Stimulated activated memory B cell treated with anti-CD40 and anti-IgM and Interleukin-4, amounts not matched to agents 10 μg/mL and 1 μg/mL and 100 μg/mL, for 72 hours (primary cell): ENCODE measurements at regions not wholly inside any gene's neighbourhood (a gene's known extent, or its start where the extent isn't known, plus 50 kb on each side); places are given as distances from the start of the nearest gene placed in this dataset.
"Not testable (repeated sequence)": the region's sequence is repeated elsewhere in the genome, so short reads cannot be mapped to it uniquely, and the experiment has no call there.

Experiments
- ATAC-seq: fragments of 150-1000 bp; cut with Tn5 transposase; 2 replicates; pipeline ENCODE4 v1.10.0; 2021
- H3K27ac Mint-ChIP-seq: one replicate; pipeline ENCODE4 v1.8.0; 2022; ENCODE audit warnings: mild to moderate bottlenecking, mixed read lengths
- H3K27me3 Mint-ChIP-seq: one replicate; pipeline ENCODE4 v1.8.0; 2022; ENCODE audit warnings: mixed read lengths
- H3K36me3 Mint-ChIP-seq: one replicate; pipeline ENCODE4 v1.8.0; 2022; ENCODE audit warnings: mixed read lengths
- H3K4me1 Mint-ChIP-seq: one replicate; pipeline ENCODE4 v1.8.0; 2022; ENCODE audit warnings: mixed read lengths
- H3K4me3 Mint-ChIP-seq: one replicate; pipeline ENCODE4 v1.8.0; 2022; ENCODE audit warnings: mild to moderate bottlenecking, moderate library complexity, mixed read lengths
- H3K9me3 Mint-ChIP-seq: one replicate; pipeline ENCODE4 v1.8.0; 2022; ENCODE audit warnings: mixed read lengths

DNA sequence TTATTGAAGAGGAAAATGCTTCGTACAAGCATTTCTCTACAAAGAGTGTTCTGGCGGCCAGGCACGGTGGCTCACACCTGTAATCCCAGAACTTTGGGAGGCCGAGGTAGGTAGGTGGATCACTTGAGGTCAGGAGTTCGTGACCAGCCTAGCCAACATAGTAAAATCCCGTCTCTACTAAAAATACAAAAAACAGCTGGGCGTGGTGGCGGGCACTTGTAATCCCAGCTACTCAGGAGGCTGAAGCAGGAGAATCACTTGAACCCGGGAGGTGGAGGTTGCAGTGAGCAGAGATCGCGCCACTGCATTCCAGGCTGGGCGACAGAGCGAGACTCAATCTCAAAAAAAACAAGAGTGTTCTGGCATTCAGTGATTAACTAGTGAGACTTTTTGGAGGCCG is 117.0 kb upstream of the DMRT1 start:
- H3K9me3 Mint-ChIP-seq, H3K27ac Mint-ChIP-seq, ATAC-seq, H3K4me3 Mint-ChIP-seq, H3K4me1 Mint-ChIP-seq, H3K27me3 Mint-ChIP-seq, H3K36me3 Mint-ChIP-seq: not testable (repeated sequence)

DNA sequence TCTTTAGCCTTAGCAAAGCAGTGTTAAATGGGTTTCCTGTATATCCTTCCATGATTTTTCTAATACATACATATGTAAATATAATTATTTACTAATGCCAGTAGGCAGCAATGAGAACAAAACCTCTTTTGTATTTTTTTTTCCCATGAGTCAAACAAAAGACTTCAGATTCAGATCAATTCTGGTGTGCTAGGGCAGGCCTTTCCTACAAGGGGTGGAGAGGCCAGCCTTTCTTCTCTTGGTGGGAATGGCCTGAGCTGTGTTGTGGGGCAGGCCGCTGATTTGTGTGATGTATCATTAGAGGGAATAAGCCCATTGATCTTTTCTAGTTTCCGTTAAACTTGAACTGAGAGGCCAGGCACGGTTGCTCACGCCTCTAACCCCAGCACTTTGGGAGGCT is 115.5 kb upstream of the DMRT1 start:
- no peak overlapping the region for H3K4me3 Mint-ChIP-seq
- H3K36me3 Mint-ChIP-seq: peaks cover 12% of the 10 kb centered on the region
- H3K27ac Mint-ChIP-seq: no peak overlapping the region
- H3K9me3 Mint-ChIP-seq: no peaks in the 10 kb centered on the region
- peaks cover under 1% of the 10 kb centered on the region for H3K4me1 Mint-ChIP-seq
- peaks cover 9% of the 10 kb centered on the region for H3K27me3 Mint-ChIP-seq
- no peak for ATAC-seq

DNA sequence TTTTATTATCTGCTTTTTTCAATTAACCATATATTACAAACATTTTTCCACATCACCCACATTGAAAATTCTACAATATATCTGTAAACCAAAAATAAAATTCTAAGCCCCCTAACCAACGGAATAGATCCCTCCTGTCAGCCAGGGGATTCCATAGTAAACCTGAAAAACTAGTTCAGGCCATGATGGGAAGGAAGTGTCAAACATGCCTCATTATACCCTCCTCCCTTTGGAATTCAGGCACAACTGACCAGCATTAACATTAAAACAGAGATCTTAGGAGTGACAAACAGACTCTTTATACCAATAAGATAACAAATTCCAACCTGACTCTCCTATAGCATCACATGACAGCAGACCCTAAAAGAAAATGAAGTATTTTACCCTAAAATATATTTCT is 113.7 kb upstream of the DMRT1 start:
- no peaks in the 10 kb centered on the region for H3K27me3 Mint-ChIP-seq
- H3K9me3 Mint-ChIP-seq: no peaks in the 10 kb centered on the region
- H3K36me3 Mint-ChIP-seq: peaks cover 12% of the 10 kb centered on the region
- no peak for ATAC-seq
- no peak overlapping the region for H3K4me3 Mint-ChIP-seq
- H3K27ac Mint-ChIP-seq: no peak overlapping the region
- no peaks in the 10 kb centered on the region for H3K4me1 Mint-ChIP-seq

DNA sequence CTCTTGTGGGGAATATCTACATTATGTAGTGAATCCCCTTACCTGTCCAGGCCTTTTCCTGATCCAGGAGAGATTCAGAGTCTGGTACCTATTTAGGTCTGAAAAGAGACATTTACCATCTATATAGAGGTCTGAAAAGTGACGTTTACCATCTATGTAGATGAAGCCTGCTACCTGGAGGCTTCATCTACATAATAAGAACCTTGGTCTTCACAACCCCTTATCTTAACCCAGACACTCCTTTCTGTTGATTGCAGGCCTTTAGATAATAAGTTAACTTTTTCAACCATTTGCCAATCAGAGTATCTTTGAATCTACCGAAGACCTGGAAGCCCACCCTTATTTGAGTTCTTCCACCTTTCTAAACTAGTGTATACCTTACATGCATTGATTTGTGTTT is 113.0 kb upstream of the DMRT1 start:
- no peaks in the 10 kb centered on the region for H3K9me3 Mint-ChIP-seq
- no peak for ATAC-seq
- no peak overlapping the region for H3K27ac Mint-ChIP-seq
- H3K36me3 Mint-ChIP-seq: peaks cover 11% of the 10 kb centered on the region
- H3K4me3 Mint-ChIP-seq: no peak overlapping the region
- no peaks in the 10 kb centered on the region for H3K27me3 Mint-ChIP-seq
- H3K4me1 Mint-ChIP-seq: no peaks in the 10 kb centered on the region

DNA sequence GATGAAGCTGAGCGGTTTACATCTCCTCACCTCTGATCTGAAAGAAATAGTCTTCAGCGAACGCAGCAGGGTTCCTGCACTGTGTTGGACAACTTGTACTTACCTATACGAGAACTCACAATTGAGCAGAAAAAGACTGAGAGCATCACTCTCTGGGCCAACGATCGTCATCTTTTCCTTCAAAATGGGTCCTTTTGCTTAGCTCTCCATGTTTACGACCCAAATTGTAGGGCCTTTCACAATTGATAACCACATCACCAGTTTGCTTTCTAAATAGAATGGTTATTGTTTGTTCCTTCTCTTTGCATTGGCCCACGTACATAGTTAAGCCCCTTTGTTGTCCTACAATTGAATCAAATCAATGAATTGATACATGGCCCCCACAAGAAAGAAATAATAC is 110.0 kb upstream of the DMRT1 start:
- ATAC-seq: no peak
- Mint-ChIP-seq H3K27ac (no peak overlapping the region), H3K4me1 (no peaks in the 10 kb centered on the region)

DNA sequence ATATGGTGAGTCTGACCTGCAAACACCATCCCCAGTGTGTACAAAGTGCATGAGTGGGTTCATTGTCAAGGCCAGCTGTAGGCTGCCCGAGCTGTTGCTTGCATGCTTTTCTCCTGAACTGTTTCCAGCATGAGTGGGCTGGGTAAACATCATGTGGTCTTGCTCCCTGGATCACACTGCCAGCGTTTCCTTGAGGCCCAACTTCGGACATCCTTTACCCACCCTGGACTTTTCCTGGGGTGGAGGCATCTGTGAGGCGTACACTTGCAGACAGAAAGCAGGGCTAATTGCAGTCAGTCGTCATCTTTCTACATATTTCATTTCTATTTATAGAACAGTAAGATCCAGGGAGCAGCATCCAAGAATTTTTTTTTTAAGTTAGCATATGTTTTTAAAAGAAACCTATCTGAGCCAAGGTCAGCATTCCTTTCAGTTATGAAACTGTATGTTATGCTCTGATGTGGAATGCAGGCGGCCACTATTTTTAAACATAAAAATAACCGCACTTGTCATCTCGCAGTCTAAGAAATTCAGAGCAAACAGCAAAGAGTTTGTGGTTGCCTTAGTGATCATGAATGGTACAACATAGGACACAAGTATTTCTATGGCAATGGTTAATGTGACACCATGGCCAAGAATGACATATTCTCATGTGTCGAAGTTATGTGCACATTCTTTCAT is 106.5 kb upstream of the DMRT1 start:
- no peak overlapping the region for H3K4me3 Mint-ChIP-seq
- peaks cover 11% of the 10 kb centered on the region for H3K36me3 Mint-ChIP-seq
- H3K27me3 Mint-ChIP-seq: no peaks in the 10 kb centered on the region
- no peak overlapping the region for H3K27ac Mint-ChIP-seq
- no peaks in the 10 kb centered on the region for H3K4me1 Mint-ChIP-seq
- no peaks in the 10 kb centered on the region for H3K9me3 Mint-ChIP-seq
- no peak for ATAC-seq

More for the DNA sequence above, 110.0 kb upstream of the DMRT1 start:
- Mint-ChIP-seq H3K4me3 (no peak overlapping the region), H3K9me3 (no peaks in the 10 kb centered on the region), H3K27me3 (no peaks in the 10 kb centered on the region), H3K36me3 (peaks cover 11% of the 10 kb centered on the region)

DNA sequence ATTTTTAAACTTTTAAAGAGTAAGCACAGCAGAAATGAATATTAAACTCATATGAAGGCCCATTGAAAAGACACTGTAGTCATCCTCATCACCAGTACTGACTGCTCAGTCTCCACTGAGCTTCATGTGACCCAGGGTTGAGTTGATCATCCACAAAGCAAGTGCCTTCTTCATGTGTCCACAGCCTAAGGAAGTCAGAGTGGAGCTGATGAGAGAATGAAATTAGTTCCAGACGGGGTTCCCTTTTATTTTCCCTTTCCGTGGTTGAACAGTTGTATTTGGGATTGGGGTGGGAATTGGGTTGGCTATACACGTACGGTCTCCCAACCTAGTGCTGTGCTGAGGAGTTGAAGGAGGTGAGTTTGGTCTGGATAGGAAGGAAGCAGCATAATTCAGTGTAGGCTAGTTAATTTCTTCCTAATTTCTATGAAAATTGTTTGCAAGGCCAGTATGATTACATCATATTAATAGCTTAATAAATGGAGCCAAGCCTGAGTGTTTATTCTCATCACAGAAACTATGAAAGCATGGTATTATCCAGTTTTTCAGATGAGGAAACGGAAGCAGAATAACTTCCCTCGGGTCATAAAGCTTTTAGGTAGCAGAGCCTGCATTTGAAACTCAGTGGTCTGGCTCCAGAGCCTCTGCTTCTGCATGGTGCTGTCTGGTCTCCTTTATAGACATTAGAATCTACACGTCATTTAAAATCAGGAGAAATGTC is 103.9 kb upstream of the DMRT1 start:
- Mint-ChIP-seq H3K4me3 (no peak overlapping the region), H3K36me3 (peaks cover 10% of the 10 kb centered on the region), H3K27me3 (no peaks in the 10 kb centered on the region), H3K4me1 (no peaks in the 10 kb centered on the region), H3K9me3 (no peaks in the 10 kb centered on the region), H3K27ac (no peak overlapping the region)
- ATAC-seq: no peak

DNA sequence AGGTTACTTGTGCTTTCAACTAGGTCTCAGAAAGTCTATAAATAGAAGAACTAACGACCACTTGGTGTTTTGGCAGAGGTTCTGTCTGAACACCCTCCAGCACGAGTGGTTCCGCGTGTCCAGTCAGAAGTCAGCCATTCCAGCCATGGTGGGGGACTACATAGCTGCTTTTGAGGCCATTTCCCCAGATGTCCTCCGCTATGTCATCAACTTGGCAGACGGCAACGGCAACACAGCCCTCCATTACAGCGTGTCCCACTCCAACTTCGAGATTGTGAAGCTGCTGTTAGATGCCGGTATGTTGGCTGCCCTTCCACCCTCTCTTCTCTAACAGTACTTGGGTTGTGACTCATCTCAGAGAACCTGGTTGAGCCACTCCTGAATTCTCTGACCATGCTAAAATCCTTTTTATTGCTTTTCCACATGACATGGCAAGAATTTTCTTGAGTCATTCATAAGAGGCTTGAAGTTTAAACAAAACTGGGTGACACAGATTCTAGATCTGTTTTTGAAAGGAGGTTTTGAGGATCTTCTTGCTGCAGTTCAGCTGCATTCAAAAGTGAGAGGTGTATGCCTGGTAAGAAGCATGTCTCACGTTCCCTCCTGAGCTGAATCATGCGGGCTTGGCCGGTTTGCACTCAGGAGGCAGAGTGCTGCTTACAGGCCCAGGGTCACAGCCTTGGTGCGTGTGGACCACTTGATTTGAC is 103.1 kb upstream of the DMRT1 start:
- no peaks in the 10 kb centered on the region for H3K9me3 Mint-ChIP-seq
- no peaks in the 10 kb centered on the region for H3K27me3 Mint-ChIP-seq
- no peak for ATAC-seq
- no peak overlapping the region for H3K27ac Mint-ChIP-seq
- H3K4me1 Mint-ChIP-seq: no peaks in the 10 kb centered on the region
- no peak overlapping the region for H3K4me3 Mint-ChIP-seq
- peaks cover 15% of the 10 kb centered on the region for H3K36me3 Mint-ChIP-seq

DNA sequence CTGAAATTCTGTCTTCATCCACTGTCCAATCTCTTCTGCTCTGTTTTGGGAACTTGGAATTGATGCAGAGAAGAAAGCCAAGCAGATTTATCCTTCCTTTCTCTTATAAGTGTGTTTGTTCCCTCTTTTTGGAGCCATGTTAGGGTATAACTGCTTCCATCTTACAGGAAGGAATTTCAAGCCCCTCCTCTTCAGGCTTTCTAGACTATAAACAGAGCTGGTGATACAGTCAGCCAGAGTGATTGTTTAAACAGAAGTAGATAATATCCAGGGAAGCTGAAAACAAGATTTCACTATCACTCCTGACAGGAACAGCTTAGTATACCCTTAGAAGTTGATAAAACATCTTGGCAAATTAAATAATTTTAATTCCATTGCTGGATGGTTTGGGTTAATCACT is 102.1 kb upstream of the DMRT1 start:
- H3K27ac Mint-ChIP-seq: no peak overlapping the region
- H3K4me3 Mint-ChIP-seq: no peak overlapping the region
- no peaks in the 10 kb centered on the region for H3K4me1 Mint-ChIP-seq
- no peak for ATAC-seq
- H3K27me3 Mint-ChIP-seq: no peaks in the 10 kb centered on the region
- no peaks in the 10 kb centered on the region for H3K9me3 Mint-ChIP-seq
- H3K36me3 Mint-ChIP-seq: peaks cover 15% of the 10 kb centered on the region

DNA sequence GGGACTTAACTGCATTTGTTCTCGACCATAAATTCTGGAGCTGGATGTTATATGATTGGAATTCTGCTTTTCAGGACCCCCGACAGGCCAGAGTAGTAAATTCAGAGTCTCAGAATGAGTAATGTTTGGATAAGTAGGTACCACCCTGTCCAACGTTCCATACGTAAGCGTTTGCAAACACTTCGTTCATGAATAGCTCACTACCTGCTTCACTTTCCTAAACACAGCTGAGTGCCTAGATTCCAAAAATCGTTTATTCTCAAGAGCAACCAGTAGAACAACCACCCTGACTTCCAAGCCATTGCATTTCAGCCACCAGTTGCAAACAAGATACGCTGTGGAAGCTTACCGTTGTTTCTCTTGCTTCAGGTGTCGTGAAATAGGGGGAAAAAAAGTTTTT is 101.3 kb upstream of the DMRT1 start:
- ATAC-seq: no peak
- H3K4me3 Mint-ChIP-seq: no peak overlapping the region
- H3K4me1 Mint-ChIP-seq: no peaks in the 10 kb centered on the region
- peaks cover 15% of the 10 kb centered on the region for H3K36me3 Mint-ChIP-seq
- no peak overlapping the region for H3K27ac Mint-ChIP-seq
- H3K27me3 Mint-ChIP-seq: no peaks in the 10 kb centered on the region
- no peaks in the 10 kb centered on the region for H3K9me3 Mint-ChIP-seq

DNA sequence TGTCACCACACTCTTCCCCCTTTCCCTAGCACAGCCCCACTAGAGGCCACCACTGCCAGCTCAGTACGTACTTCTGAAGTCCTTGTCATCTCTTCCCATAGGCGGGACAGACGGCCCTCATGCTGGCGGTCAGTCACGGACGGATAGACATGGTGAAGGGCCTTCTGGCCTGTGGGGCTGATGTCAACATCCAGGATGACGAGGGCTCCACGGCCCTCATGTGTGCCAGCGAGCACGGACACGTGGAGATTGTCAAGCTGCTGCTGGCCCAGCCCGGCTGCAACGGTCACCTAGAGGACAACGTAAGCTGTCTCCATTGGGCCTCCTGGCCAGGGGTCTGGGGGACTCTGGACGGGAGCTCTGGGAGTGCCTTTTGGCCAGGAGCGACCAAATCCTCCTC is 99.4 kb upstream of the DMRT1 start:
- no peaks in the 10 kb centered on the region for H3K27me3 Mint-ChIP-seq
- H3K27ac Mint-ChIP-seq: no peak overlapping the region
- ATAC-seq: no peak
- H3K36me3 Mint-ChIP-seq: peaks cover 20% of the 10 kb centered on the region
- H3K4me1 Mint-ChIP-seq: no peaks in the 10 kb centered on the region
- no peak overlapping the region for H3K4me3 Mint-ChIP-seq
- H3K9me3 Mint-ChIP-seq: no peaks in the 10 kb centered on the region

DNA sequence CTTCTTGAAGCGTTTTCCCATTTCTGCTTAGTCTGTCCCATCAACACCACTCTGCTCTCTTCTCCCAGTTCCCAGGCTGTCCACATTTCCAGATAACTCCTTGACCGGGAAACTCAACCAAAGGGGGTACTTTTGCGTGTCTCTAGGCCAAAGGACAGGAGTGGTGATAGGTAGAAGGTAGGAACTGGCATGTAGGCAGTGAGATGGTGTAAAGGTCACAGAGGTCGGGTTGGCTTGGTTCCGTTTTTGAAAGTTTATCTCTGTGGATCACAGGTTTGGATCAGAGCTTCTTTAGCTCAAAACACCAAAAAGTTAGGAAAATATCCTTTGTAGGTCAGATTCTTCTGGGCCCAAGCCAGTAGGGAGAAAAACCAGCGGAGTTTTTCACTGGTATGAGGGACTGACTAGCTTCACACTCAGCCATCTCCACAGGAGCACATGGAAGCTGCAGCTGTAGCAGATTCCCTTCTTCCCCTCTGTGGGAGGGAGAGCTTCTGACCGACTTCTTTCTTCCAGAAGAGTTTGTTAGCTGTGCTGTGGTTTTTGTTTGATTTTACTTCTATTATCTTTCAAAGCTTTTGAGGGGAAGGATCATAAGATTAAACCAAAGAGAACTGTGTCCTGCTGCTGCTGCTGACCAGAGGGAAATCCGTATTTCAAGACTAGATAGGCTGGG is 98.4 kb upstream of the DMRT1 start:
- Mint-ChIP-seq H3K27ac (no peak overlapping the region), H3K4me3 (no peak overlapping the region), H3K27me3 (no peaks in the 10 kb centered on the region), H3K36me3 (peaks cover 20% of the 10 kb centered on the region), H3K4me1 (no peaks in the 10 kb centered on the region), H3K9me3 (no peaks in the 10 kb centered on the region)
- ATAC-seq: no peak

DNA sequence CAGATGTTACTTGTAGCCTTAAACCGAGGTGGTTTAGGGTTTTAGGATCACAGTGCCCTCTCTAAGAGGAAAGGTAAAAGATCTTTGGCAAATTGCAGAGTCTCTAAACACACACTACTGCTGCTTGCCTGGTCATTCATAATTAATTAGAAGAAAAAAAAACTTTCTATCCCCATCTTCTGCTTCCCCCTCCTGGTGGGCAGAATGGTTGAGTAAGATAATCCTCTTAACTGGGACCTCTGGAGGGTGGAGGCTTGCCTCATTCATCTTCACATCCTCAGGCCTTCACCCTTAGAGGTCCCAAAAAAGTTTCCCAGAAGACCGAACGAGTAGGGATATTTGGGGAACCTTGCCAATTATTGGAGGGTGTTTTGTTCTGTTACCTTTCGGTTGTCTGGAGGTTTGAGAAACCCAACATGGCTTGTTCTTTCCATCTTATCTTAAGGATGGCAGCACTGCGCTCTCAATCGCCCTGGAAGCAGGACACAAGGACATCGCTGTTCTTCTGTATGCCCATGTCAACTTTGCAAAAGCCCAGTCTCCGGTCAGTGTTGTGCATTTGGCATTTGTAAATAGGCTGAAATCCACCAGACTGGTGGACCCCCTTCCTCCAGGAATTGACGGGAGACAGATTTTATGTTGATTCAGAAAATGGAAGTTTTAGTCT is 97.3 kb upstream of the DMRT1 start:
- Mint-ChIP-seq H3K36me3 (peaks cover 20% of the 10 kb centered on the region), H3K9me3 (no peaks in the 10 kb centered on the region), H3K4me1 (no peaks in the 10 kb centered on the region), H3K27ac (no peak overlapping the region), H3K27me3 (no peaks in the 10 kb centered on the region), H3K4me3 (no peak overlapping the region)
- no peak for ATAC-seq

DNA sequence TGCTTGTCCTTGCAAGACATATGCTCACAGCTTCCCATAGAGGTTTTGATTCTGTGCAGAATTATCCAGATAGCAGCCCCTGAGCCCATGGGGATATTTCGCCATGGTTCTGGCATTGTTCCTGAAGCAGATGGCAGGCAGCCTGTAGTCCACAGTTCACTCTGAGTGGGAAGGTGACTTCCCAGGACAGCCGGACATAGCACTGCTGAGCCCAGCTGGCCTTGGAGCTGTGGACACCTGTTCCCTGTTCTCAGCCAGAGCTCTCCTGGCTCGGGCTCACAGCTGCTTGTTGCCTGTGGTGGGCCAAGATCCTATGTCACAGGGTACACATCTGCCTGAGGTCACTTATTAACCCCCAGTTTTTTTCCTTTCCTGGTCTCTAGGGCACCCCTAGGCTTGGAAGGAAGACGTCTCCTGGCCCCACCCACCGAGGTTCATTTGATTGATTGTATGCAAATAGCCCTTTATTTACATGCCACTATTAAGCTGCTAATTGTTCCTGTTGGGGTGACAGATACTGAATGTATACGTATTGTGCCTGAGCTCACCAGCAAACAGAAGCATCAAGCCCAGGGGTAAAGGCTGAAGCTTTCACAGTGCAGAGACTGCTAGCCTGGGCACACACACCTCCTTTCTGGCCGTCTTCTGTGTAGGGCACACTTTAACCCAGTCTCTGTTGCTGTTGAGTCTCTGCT is 96.6 kb upstream of the DMRT1 start:
- H3K4me3 Mint-ChIP-seq: no peak overlapping the region
- ATAC-seq: no peak
- no peaks in the 10 kb centered on the region for H3K9me3 Mint-ChIP-seq
- no peaks in the 10 kb centered on the region for H3K27me3 Mint-ChIP-seq
- H3K27ac Mint-ChIP-seq: no peak overlapping the region
- H3K4me1 Mint-ChIP-seq: peaks cover 4% of the 10 kb centered on the region
- H3K36me3 Mint-ChIP-seq: peaks cover 20% of the 10 kb centered on the region
